ENCODE measurements at regions not wholly inside any gene's neighbourhood (a gene's known extent, or its start where the extent isn't known, plus 50 kb on each side); places are given as distances from the start of the nearest gene placed in this dataset.

- H3K4me3 ChIP-seq (replicated peaks in 1 of 3; ENCODE audit: insufficient read depth in 1 of 3, low read depth in 1 of 3, low read length in 3 of 3): no peak overlapping the region
- POLR2A ChIA-PET: interaction anchor here (0.5 kb wide), 1 partner anchor 201 kb away, joined by 7 read pairs; no protein-coding TSS in a partner anchor
- H3K4me1 ChIP-seq (ENCODE audit: control insufficient read depth, extremely low read depth, insufficient read depth, low read length): peaks cover 17% of the 10 kb centered on the region
- dilution Hi-C loops (cut with MboI; ENCODE audit: extremely low pct_ligation_motif_present, low sequenced_read_pairs) (no loop called here), intact Hi-C loops (cut with micrococcal nuclease) (no loop called here)
- no peak overlapping the region for H3K4me2 ChIP-seq (ENCODE audit: insufficient read depth, low read length)
- H3K79me2 ChIP-seq (ENCODE audit: control insufficient read depth, insufficient read depth, low read length): no peaks in the 10 kb centered on the region
- TF ChIP-seq POLR2A (IDR thresholded peaks at IDR 0.05; ENCODE audit: low read depth, low read length) (no peak), MAX (IDR thresholded peaks at IDR 0.05; ENCODE audit: insufficient read depth, insufficient read length) (no peak)
- no peak overlapping the region for H3K9ac ChIP-seq (replicated peaks; ENCODE audit: extremely low read depth, insufficient read depth, low read length)
- no peak overlapping the region for H2AFZ ChIP-seq (ENCODE audit: low read depth, low read length)
- no peak overlapping the region for H3K27ac ChIP-seq (ENCODE audit: insufficient read depth, low read depth, low read length)
- CTCF ChIA-PET: interaction anchor here (1.4 to 2.4 kb wide), 3 partner anchors 9 to 253 kb away, joined by 5 to 8 read pairs (median 6); no protein-coding TSS in a partner anchor
- H3K9me3 ChIP-seq (replicated peaks; ENCODE audit: control insufficient read depth, insufficient read depth, low read length): no peaks in the 10 kb centered on the region
- H4K20me1 ChIP-seq (replicated peaks; ENCODE audit: control insufficient read depth, extremely low read depth, insufficient read depth, low read length): no peaks in the 10 kb centered on the region
- no peaks in the 10 kb centered on the region for H3K36me3 ChIP-seq (ENCODE audit: control insufficient read depth in 2 of 2, extremely low read depth in 1 of 2, insufficient read depth in 2 of 2, low read length in 2 of 2)
- FAIRE-seq (no peak), DNase-seq (ENCODE audit: low read depth, low spot score) (no peak)
- no TSS peak for BruUV-seq (replicated peaks)
- H3K27me3 ChIP-seq (ENCODE audit: control insufficient read depth in 2 of 2, insufficient read depth in 2 of 2, low read length in 2 of 2): no peaks in the 10 kb centered on the region
- no peaks in the 10 kb centered on the region for H3K9me1 ChIP-seq (replicated peaks; ENCODE audit: control insufficient read depth, extremely low read depth, insufficient read depth, low read length)
Measured at GRCh38 chr3:124269619-124270018, 277.7 kb upstream of the ROPN1 start.

- Histone ChIP-seq H4K20me1 (replicated peaks; ENCODE audit: control insufficient read depth, extremely low read depth, insufficient read depth, low read length) (no peaks in the 10 kb centered on the region), H3K27ac (ENCODE audit: insufficient read depth, low read depth, low read length) (no peak overlapping the region), H2AFZ (ENCODE audit: low read depth, low read length) (no peak overlapping the region), H3K4me3 (replicated peaks in 1 of 3; ENCODE audit: insufficient read depth in 1 of 3, low read depth in 1 of 3, low read length in 3 of 3) (no peak overlapping the region), H3K4me1 (ENCODE audit: control insufficient read depth, extremely low read depth, insufficient read depth, low read length) (peaks cover 32% of the 10 kb centered on the region), H3K4me2 (ENCODE audit: insufficient read depth, low read length) (no peak overlapping the region), H3K36me3 (ENCODE audit: control insufficient read depth in 2 of 2, extremely low read depth in 1 of 2, insufficient read depth in 2 of 2, low read length in 2 of 2) (no peaks in the 10 kb centered on the region), H3K79me2 (ENCODE audit: control insufficient read depth, insufficient read depth, low read length) (no peaks in the 10 kb centered on the region), H3K9ac (replicated peaks; ENCODE audit: extremely low read depth, insufficient read depth, low read length) (no peak overlapping the region), H3K9me3 (replicated peaks; ENCODE audit: control insufficient read depth, insufficient read depth, low read length) (no peaks in the 10 kb centered on the region), H3K27me3 (ENCODE audit: control insufficient read depth in 2 of 2, insufficient read depth in 2 of 2, low read length in 2 of 2) (no peaks in the 10 kb centered on the region), H3K9me1 (replicated peaks; ENCODE audit: control insufficient read depth, extremely low read depth, insufficient read depth, low read length) (no peaks in the 10 kb centered on the region)
- dilution Hi-C loops (cut with MboI; ENCODE audit: extremely low pct_ligation_motif_present, low sequenced_read_pairs) (no loop called here), intact Hi-C loops (cut with micrococcal nuclease) (no loop called here)
- no TSS peak for BruUV-seq (replicated peaks)
- ChIA-PET POLR2A (no interaction called here), CTCF (interaction anchor here (1.0 to 1.3 kb wide), 3 partner anchors 9 to 193 kb away, joined by 3 to 8 read pairs (median 3); no protein-coding TSS in a partner anchor)
- DNase-seq (ENCODE audit: low read depth, low spot score): peak; percentile 41
- FAIRE-seq: no peak
- TF ChIP-seq MAX (IDR thresholded peaks at IDR 0.05; ENCODE audit: insufficient read depth, insufficient read length): no peak
- TF ChIP-seq FOS (IDR thresholded peaks at IDR 0.05; ENCODE audit: borderline replicate concordance, insufficient read depth, low read length): peak; percentile 29
Measured at GRCh38 chr3:124272605-124273151, 280.8 kb upstream of the ROPN1 start.
